GM13977 (cell line): ENCODE measurements at regions not wholly inside any gene's neighbourhood (a gene's known extent, or its start where the extent isn't known, plus 50 kb on each side); places are given as distances from the start of the nearest gene placed in this dataset.

Experiments
- DNase-seq: peaks from one replicate; pipeline ENCODE4 v3.0.0; 2012; ENCODE audit warnings: low spot score
- CTCF ChIP-seq: IDR thresholded peaks from 2 replicates; pipeline ENCODE4 v1.5.1; 2012; ENCODE audit warnings: mild to moderate bottlenecking, control low read depth; ENCODE audit not compliant: insufficient read depth; ENCODE audit errors: extremely low read depth, missing control alignments
- in situ Hi-C: fragments of 300-500 bp; cut with MboI; formaldehyde crosslinking; loops from one replicate; pipeline ENCODE4 v1.12.0; 2022; ENCODE audit warnings: low sequenced_read_pairs, low pct_unique_long_range_greater_than_20kb, mixed read lengths, inconsistent platforms; ENCODE audit not compliant: unreplicated experiment

- in situ Hi-C loops = no loop called here
- no peak for TF ChIP-seq CTCF
- DNase-seq = no peak
These were observed 228.7 kb upstream of the CAMK1G start for GRCh38 chr1:209354840-209355165.

GRCh38 chr1:209355415-209355814 is 228.1 kb upstream of the CAMK1G start:
- in situ Hi-C loops = no loop called here

GRCh38 chr1:209356976-209357377 is 226.5 kb upstream of the CAMK1G start:
- in situ Hi-C loops = no loop called here
- TF ChIP-seq CTCF = no peak
- no peak for DNase-seq

More at GRCh38 chr1:209355415-209355814, 228.1 kb upstream of the CAMK1G start:
- DNase-seq = no peak
- no peak for TF ChIP-seq CTCF

GRCh38 chr1:209363112-209363511 is 220.4 kb upstream of the CAMK1G start:
- no peak for DNase-seq
- in situ Hi-C loops = no loop called here
- TF ChIP-seq CTCF = no peak

GRCh38 chr1:209364716-209365115 is 218.8 kb upstream of the CAMK1G start:
- no peak for TF ChIP-seq CTCF
- DNase-seq = no peak
- in situ Hi-C loops = no loop called here

GRCh38 chr1:209367061-209367772 is 216.3 kb upstream of the CAMK1G start:
- no peak for TF ChIP-seq CTCF
- no peak for DNase-seq
- in situ Hi-C loops = no loop called here
